ENCODE measurements at regions not wholly inside any gene's neighbourhood (a gene's known extent, or its start where the extent isn't known, plus 50 kb on each side); places are given as distances from the start of the nearest gene placed in this dataset.

DNA sequence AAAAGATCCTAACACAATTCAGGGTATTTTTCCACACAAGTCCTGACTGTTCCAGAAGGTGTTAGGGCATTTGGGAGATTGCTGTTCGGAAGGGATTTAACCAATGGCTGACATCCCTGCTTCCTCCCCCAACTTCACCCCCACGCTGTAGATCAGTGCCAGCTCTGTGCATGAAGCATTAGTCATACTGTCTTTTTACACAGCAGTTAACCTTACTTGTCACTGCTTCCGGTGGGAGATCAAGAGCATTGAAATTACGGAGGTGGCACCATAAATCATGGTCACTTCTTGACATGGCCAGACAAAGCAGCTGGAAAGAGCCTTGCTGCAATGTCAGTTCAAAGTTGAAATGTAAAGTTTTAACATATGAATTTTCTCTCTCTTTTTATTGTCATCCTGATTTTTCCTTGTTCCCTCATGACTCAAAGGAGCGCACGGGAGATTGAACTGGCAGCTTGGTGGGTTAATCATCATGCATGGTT lies 70.2 kb downstream of the HRH4 start:
- no peak for DNase-seq (ENCODE audit: low spot score in 2 of 2)
- Mint-ChIP-seq H3K4me3 (no peak overlapping the region), H3K27me3 (peaks cover 26% of the 10 kb centered on the region), H3K27ac (ENCODE audit: low read depth) (no peak overlapping the region), H3K4me1 (peaks cover 4% of the 10 kb centered on the region), H3K36me3 (ENCODE audit: insufficient read depth) (no peaks in the 10 kb centered on the region), H3K9me3 (no peaks in the 10 kb centered on the region)
- no peak for ATAC-seq (replicated peaks; ENCODE audit: extremely low read depth, poor library complexity, severe bottlenecking)

DNA sequence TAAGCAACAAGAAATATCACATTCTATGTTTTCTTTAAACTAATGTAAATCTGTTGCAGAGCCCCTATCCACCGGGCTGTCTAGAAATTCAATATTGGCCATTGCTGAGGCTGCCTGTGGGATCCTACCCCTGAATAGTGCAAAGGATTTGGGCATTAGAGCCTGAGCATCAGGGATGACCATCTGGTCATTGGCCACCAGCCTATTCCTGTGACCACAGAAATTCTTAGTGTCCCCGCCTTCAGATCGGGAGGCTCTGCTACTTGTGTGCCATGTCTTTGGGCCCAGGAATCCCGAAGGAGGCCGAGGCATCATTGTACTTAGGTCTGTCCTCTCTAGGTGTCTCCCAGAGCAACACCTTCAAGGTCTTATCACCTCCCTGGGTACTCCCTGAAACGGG lies 73.8 kb downstream of the HRH4 start:
- no peak overlapping the region for H3K27ac Mint-ChIP-seq (ENCODE audit: low read depth)
- no peaks in the 10 kb centered on the region for H3K9me3 Mint-ChIP-seq
- H3K27me3 Mint-ChIP-seq, result peaks cover 26% of the 10 kb centered on the region
- DNase-seq (ENCODE audit: low spot score in 2 of 2), result no peak
- no peak overlapping the region for H3K4me3 Mint-ChIP-seq
- H3K36me3 Mint-ChIP-seq (ENCODE audit: insufficient read depth), result no peaks in the 10 kb centered on the region
- H3K4me1 Mint-ChIP-seq, result peaks cover 4% of the 10 kb centered on the region
- ATAC-seq (replicated peaks; ENCODE audit: extremely low read depth, poor library complexity, severe bottlenecking), result no peak

DNA sequence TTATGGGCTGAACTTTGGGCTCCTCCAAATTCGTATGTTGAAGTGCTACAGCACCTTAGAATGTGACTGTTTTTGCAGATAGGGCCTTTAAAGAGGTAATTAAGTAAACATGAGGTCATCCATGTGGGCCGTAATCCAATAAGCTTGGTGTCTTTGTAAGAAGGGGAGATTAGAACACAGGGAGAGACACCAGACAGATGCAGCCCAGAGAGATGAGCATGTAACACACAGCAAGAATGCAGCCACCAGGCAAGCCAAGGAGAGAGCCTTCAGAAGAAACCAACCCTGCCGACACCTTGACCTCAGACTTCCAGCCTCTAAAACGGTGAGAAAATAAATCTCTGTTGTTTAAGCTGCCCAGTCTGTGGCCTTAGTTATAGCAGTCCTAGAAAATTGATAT lies 74.3 kb downstream of the HRH4 start:
- Mint-ChIP-seq H3K4me1 (peaks cover 4% of the 10 kb centered on the region), H3K4me3 (no peak overlapping the region), H3K27me3 (peaks cover 26% of the 10 kb centered on the region), H3K36me3 (ENCODE audit: insufficient read depth) (no peaks in the 10 kb centered on the region), H3K27ac (ENCODE audit: low read depth) (no peak overlapping the region), H3K9me3 (no peaks in the 10 kb centered on the region)
- ATAC-seq (replicated peaks; ENCODE audit: extremely low read depth, poor library complexity, severe bottlenecking) (no peak), DNase-seq (ENCODE audit: low spot score in 2 of 2) (no peak)

DNA sequence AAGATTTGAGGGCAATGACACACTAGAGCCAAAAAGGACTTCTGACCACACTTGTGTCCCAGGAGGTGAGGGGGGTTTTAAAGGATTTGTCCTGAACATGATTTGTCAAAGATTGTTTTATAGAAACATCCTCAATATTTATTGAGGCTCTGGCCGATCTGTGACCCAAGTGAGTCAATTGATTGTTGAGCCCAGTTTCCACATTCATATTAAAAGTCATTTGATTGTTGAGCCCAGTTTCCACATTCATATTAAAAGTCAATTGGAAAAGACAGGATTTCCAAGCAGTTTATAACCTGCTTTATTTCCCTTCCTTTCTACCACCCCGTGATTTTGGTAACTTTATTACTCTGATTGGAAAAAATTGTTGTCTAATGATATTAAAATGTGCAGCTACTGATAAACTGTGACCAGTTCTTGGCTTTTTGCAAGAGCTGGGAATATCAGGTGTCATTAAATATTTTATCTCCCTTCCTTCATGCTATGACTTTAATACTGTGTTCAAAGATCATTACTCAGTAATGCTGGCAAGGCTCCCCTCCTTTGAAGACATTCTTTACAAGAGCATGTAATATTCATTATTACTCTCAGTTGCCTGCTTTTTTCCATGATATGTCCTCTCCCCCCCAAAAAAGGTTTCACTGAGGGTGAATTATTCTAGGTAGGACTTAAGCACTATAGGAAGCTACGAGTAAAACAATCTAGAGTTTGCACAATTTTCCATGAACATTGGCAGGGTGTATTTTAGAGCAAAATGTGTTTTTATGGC lies 75.3 kb downstream of the HRH4 start:
- H3K4me1 Mint-ChIP-seq, result peaks cover under 1% of the 10 kb centered on the region
- no peak overlapping the region for H3K4me3 Mint-ChIP-seq
- ATAC-seq (replicated peaks; ENCODE audit: extremely low read depth, poor library complexity, severe bottlenecking) (no peak), DNase-seq (ENCODE audit: low spot score in 2 of 2) (no peak)
- no peak overlapping the region for H3K27ac Mint-ChIP-seq (ENCODE audit: low read depth)
- H3K27me3 Mint-ChIP-seq, result peaks cover 26% of the 10 kb centered on the region
- H3K36me3 Mint-ChIP-seq (ENCODE audit: insufficient read depth), result no peaks in the 10 kb centered on the region
- H3K9me3 Mint-ChIP-seq, result no peaks in the 10 kb centered on the region

DNA sequence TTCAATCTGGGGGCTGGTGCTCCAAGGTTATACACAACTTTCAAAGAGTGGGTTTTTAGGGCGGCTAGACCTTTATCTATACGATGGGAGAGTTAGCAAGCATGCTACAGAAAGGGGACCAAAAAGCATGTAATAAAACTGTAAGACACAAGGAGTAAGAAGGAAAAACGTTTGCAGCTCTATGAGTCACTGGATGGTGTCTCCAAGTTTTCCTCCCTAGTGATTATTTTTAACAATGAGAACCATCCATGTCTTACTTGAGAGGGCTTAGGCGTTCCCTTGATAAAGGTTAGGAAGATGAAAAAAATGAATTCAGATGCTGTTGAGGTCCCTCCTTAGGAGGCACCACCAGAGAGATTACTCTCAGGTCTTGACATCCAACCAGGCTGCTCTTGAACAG lies 75.9 kb downstream of the HRH4 start:
- H3K4me3 Mint-ChIP-seq, result no peak overlapping the region
- DNase-seq (ENCODE audit: low spot score in 2 of 2), result no peak
- H3K36me3 Mint-ChIP-seq (ENCODE audit: insufficient read depth), result no peaks in the 10 kb centered on the region
- H3K9me3 Mint-ChIP-seq, result no peaks in the 10 kb centered on the region
- no peak overlapping the region for H3K27ac Mint-ChIP-seq (ENCODE audit: low read depth)
- no peaks in the 10 kb centered on the region for H3K4me1 Mint-ChIP-seq
- no peak for ATAC-seq (replicated peaks; ENCODE audit: extremely low read depth, poor library complexity, severe bottlenecking)
- peaks cover 21% of the 10 kb centered on the region for H3K27me3 Mint-ChIP-seq

DNA sequence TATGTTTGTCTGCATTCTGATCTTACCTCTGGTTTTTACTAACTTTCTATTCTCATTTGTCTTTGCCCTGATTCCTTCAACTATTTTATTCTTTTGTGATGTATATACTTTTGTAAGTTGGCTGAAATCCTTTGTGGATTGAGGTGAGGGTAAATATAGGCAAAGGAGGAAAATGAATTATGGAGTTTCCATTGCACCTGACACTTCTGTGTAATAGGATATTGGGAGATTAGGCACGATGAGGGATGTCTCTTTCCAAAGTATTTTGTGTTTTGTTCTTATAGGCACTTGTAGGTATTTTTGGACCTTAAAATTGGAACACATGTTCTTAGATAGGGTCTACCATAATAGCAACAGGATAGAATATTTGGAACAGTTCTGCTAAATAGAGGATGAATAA lies 76.4 kb downstream of the HRH4 start:
- ATAC-seq (replicated peaks; ENCODE audit: extremely low read depth, poor library complexity, severe bottlenecking) (no peak), DNase-seq (ENCODE audit: low spot score in 2 of 2) (no peak)
- Mint-ChIP-seq H3K4me1 (no peaks in the 10 kb centered on the region), H3K27me3 (peaks cover 16% of the 10 kb centered on the region), H3K4me3 (no peak overlapping the region), H3K9me3 (no peaks in the 10 kb centered on the region), H3K36me3 (ENCODE audit: insufficient read depth) (no peaks in the 10 kb centered on the region), H3K27ac (ENCODE audit: low read depth) (no peak overlapping the region)

DNA sequence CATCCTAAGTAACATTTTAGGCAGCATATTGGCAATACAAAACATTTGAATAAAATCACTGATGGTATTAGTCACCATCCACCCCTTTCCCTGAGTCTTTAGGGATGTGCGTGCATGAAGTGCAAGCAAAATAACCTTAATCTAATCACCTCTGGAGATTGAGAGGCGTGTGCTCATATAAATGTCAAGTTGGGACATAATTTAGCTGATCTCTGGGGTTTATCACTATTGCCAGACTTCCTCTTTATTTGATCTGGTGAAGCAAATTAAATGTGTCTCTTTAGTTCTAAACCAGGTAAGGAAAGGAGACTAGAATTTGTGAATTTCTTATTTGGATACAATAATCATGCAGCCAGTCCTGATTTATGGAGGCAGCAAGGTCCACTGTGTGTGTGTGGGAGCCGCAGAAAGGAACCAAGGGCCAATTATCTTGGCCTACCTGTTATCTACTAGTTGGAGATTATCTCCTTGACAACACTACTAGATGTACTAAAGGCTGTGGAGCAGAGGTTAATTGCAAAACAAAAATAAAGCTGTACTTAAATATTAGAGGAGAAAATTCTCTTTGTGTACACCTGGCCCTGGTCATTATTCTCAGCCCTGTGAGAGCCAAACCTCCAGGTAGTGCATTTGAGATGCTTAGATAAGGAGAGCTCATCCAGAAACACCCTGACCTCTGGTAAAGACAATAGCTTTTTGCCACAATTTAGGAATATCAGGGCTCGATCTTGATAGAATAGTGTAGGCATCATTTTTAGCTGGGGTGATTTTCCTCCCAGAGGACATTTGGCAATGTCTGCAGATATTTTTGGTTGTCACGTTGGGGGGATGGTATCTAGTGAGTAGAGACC lies 78.2 kb downstream of the HRH4 start:
- H3K4me3 Mint-ChIP-seq, result no peak overlapping the region
- no peak for ATAC-seq (replicated peaks; ENCODE audit: extremely low read depth, poor library complexity, severe bottlenecking)
- no peaks in the 10 kb centered on the region for H3K4me1 Mint-ChIP-seq
- H3K36me3 Mint-ChIP-seq (ENCODE audit: insufficient read depth), result peaks cover 3% of the 10 kb centered on the region
- no peak overlapping the region for H3K27ac Mint-ChIP-seq (ENCODE audit: low read depth)
- H3K27me3 Mint-ChIP-seq, result no peaks in the 10 kb centered on the region
- H3K9me3 Mint-ChIP-seq, result no peaks in the 10 kb centered on the region
- DNase-seq (ENCODE audit: low spot score in 2 of 2), result no peak

DNA sequence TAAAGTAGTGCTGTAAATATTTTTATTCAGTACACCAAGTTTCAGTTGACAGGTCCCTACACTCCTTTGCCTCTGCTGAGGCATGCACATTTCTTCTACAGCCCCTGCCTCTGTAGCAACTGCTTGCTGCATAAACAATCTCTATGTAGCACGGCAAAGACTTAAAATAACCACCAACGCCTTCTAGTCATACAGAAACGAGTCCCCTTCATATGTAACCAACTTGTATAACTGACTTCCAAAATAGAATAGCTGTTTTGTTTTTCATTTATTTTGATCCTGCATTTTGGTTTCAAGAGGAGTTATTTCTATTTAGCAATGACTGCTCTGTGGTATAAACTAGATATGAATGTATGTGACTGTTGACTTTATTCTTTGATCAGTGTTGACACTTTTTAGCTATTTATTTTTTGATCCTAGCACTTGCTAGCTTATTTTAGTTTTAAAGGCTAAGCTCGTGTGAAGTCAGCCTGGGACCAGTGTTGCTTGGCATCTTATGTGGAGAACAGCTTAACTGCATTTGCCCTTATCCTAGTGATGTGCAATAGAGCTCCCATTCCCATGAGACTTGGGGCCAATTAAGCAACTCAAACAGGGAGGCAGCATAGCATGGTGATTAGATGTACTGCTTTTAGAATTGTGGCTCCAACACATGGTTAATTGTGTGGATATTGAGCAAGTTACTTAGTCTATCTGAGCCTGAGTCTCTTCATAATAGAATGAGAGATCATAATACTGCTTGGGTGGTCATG lies 79.6 kb downstream of the HRH4 start:
- Mint-ChIP-seq H3K27ac (ENCODE audit: low read depth) (no peak overlapping the region), H3K4me3 (no peak overlapping the region), H3K36me3 (ENCODE audit: insufficient read depth) (peaks cover 3% of the 10 kb centered on the region), H3K4me1 (no peaks in the 10 kb centered on the region), H3K27me3 (no peaks in the 10 kb centered on the region), H3K9me3 (no peaks in the 10 kb centered on the region)
- ATAC-seq (replicated peaks; ENCODE audit: extremely low read depth, poor library complexity, severe bottlenecking) (no peak), DNase-seq (ENCODE audit: low spot score in 2 of 2) (no peak)

DNA sequence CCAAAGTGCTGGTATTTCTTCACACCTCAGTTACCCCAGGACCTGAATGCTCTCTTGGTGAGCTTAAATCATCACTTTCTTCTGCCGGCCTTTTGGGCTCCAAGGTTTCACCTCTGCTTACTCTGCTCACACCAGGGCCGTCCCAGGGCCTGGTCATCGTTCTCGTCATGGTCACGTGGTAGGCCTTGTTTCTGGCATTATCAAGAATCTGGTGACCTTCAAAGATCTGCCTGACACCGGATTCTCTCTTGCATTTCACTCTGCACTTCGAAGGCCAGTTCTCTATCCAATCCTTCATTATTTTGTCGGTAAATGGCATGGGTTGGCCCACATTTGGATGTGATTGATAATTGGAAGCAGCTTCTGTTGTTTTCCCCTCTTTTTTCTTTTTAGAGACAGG lies 80.5 kb downstream of the HRH4 start:
- Mint-ChIP-seq H3K9me3 (no peaks in the 10 kb centered on the region), H3K4me3 (no peak overlapping the region), H3K27ac (ENCODE audit: low read depth) (no peak overlapping the region), H3K4me1 (no peaks in the 10 kb centered on the region), H3K36me3 (ENCODE audit: insufficient read depth) (peaks cover 3% of the 10 kb centered on the region), H3K27me3 (no peaks in the 10 kb centered on the region)
- DNase-seq (ENCODE audit: low spot score in 2 of 2), result no peak
- ATAC-seq (replicated peaks; ENCODE audit: extremely low read depth, poor library complexity, severe bottlenecking), result no peak

DNA sequence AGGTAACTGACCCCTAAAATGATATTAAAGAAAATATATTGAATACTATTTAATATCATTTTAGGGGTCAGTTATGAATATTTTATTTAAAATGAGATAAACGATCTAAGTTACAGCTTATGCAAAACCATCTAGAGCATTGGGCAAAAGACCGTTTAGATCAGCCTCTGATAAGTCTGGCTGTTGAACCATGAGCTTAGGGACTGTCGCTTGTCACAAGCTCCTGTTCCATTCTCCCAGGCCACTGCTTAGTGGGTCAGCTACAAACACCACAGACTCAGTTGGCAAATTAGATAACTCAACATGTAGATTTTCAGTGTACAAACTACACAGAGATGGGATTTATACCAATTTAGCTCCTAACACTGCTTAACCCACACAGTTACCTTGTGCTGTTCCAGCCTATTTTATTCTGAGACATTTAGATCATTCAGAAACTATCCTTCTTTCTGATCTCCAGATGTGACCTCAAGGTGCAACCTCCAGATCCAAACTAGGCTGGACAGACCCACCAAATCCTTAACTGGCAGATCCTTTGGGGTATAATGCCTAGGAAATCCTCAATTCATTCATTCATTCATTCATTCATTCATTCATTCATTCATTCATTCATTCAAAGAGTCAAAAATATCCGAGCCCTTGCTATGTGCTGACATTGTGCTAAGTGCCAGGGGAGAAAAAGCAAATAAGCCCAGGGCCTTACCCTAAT lies 82.8 kb downstream of the HRH4 start:
- Mint-ChIP-seq H3K27me3 (no peaks in the 10 kb centered on the region), H3K27ac (ENCODE audit: low read depth) (no peak overlapping the region), H3K4me1 (no peaks in the 10 kb centered on the region), H3K9me3 (no peaks in the 10 kb centered on the region), H3K4me3 (no peak overlapping the region), H3K36me3 (ENCODE audit: insufficient read depth) (peaks cover 3% of the 10 kb centered on the region)
- ATAC-seq (replicated peaks; ENCODE audit: extremely low read depth, poor library complexity, severe bottlenecking) (no peak), DNase-seq (ENCODE audit: low spot score in 2 of 2) (no peak)

DNA sequence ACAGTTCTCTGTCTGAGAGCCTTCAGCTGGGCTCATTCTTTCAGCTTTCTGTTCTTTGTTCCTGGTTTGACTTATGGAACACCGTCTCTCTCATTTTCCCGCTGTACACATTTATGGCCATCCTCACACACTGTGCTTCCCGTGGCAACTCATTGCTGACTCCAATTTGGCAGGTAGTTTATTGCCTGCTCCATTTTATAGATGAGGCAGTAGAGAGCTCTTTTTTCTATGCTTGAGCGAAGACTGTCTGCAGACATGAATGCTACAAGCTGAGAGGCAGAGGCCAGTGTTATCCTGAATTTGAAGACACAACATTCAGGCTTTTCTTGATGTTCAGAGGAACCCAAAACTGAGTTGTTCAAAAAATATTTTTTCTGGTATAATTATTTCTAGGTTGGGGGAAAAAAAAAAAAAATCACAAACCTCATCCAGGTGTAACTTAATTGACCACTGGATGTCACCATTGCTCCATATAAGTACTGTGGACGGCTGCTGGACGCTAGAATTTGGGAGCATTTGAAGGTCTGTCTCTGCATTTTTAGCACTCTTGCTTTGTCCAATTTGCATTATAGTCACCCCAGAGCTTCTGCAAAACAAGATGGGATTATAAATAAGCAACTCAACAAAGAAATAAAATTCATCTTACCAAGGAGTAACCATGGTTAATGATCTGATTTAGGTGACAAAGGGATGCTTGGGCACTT lies 83.5 kb downstream of the HRH4 start:
- ATAC-seq (replicated peaks; ENCODE audit: extremely low read depth, poor library complexity, severe bottlenecking) (no peak), DNase-seq (ENCODE audit: low spot score in 2 of 2) (no peak)
- Mint-ChIP-seq H3K9me3 (no peaks in the 10 kb centered on the region), H3K36me3 (ENCODE audit: insufficient read depth) (peaks cover 3% of the 10 kb centered on the region), H3K4me1 (no peaks in the 10 kb centered on the region), H3K27me3 (no peaks in the 10 kb centered on the region), H3K4me3 (no peak overlapping the region), H3K27ac (ENCODE audit: low read depth) (no peak overlapping the region)

DNA sequence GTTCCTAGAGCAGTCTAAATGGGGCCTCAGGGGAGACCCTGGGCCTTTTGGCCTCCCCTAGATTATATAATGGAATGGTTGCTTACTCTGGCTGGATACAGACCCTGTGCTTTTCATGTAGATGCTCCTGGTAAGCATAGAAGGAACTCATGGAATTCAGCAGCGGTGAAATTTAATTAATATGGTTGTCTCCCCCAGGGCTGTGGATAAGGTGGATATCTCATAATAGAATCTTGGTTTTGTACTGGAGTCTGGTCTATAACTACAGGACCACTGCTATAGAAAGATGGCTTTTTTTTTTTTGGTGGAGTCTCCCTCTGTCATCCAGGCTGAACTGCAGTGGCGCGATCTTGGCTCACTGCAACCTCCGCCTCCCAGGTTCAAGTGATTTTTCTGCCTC lies 84.5 kb downstream of the HRH4 start:
- H3K36me3 Mint-ChIP-seq (ENCODE audit: insufficient read depth), result peaks cover 3% of the 10 kb centered on the region
- no peaks in the 10 kb centered on the region for H3K9me3 Mint-ChIP-seq
- no peak overlapping the region for H3K4me3 Mint-ChIP-seq
- H3K27me3 Mint-ChIP-seq, result no peaks in the 10 kb centered on the region
- no peak for DNase-seq (ENCODE audit: low spot score in 2 of 2)
- ATAC-seq (replicated peaks; ENCODE audit: extremely low read depth, poor library complexity, severe bottlenecking), result no peak
- H3K27ac Mint-ChIP-seq (ENCODE audit: low read depth), result no peak overlapping the region
- no peaks in the 10 kb centered on the region for H3K4me1 Mint-ChIP-seq

Measured in central memory CD8-positive, alpha-beta T cell (primary cell).